Gastroesophageal sphincter (tissue), 3 donors: ENCODE measurements at regions not wholly inside any gene's neighbourhood (a gene's known extent, or its start where the extent isn't known, plus 50 kb on each side); places are given as distances from the start of the nearest gene placed in this dataset.

Experiments
- CTCF ChIP-seq, 4 experiments: fragments of 200-600 bp in 2 of 4; fragments of 450-650 bp in 2 of 4; sonication (generic) in 1 of 4; IDR thresholded peaks; one replicate each; pipeline ENCODE4 v1.5.1; 2017 to 2019; ENCODE audit warnings: antibody characterized with exemption in 4 of 4, mild to moderate bottlenecking in 2 of 4, moderate library complexity in 2 of 4
- EP300 ChIP-seq: sonication (generic); formaldehyde crosslinking; IDR thresholded peaks from one replicate; pipeline ENCODE4 v1.6.1; 2017; ENCODE audit warnings: antibody characterized with exemption, mild to moderate bottlenecking
- POLR2A ChIP-seq, 2 donors: fragments of 450-650 bp; IDR thresholded peaks; one replicate each; pipeline ENCODE4 v1.6.1; 2017; ENCODE audit warnings: antibody characterized with exemption in 2 of 2, mild to moderate bottlenecking in 2 of 2, moderate library complexity in 1 of 2
- POLR2AphosphoS5 ChIP-seq: sonication (generic); formaldehyde crosslinking; IDR thresholded peaks from one replicate; pipeline ENCODE4 v1.6.1; 2017; ENCODE audit warnings: antibody characterized with exemption

GRCh38 chr12:115378291-115378690 lies 694.3 kb upstream of the TBX3 start:
- no peak for TF ChIP-seq CTCF (IDR thresholded peaks at IDR 0.05)
- TF ChIP-seq POLR2A (IDR thresholded peaks at IDR 0.05), result no peak
- no peak for TF ChIP-seq POLR2AphosphoS5
- TF ChIP-seq EP300, result no peak
